ENCODE measurements at regions not wholly inside any gene's neighbourhood (a gene's known extent, or its start where the extent isn't known, plus 50 kb on each side); places are given as distances from the start of the nearest gene placed in this dataset.

DNA sequence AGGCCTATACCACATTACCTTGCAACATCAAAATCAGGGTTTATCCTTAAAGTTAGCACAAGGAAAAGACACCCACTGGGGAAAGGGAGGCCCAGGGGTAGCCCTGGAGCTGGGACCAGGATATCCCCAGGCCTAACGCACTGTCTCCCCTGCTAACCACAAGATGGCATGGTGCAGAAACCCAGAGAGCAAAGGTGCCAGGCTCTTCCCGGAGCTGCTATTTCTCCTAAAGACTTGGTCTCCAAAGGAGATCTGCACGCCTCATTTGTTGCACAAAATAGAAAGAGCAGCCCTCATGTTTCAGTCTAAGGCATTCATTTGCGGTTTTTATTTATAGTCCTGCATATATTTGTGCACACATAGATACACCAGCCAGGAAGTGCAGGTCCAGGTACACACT lies 408.6 kb downstream of the SOX9 start (continued):
- no peak for TF ChIP-seq FOXP4 (CRISPR knock-in tag; IDR thresholded peaks at IDR 0.05)
- no peak for TF ChIP-seq SP1 (CRISPR knock-in tag; conservative IDR thresholded peaks at IDR 0.05)
- no peak for TF ChIP-seq ESRRA (CRISPR knock-in tag; IDR thresholded peaks at IDR 0.05; ENCODE audit: borderline replicate concordance)
- no peak for TF ChIP-seq RORB (CRISPR knock-in tag; IDR thresholded peaks at IDR 0.05)

GRCh38 chr17:72530454-72530853 lies 409.6 kb downstream of the SOX9 start:
- ChIA-PET POLR2A (interaction anchor here (1.2 kb wide), 1 partner anchor 406 kb away, joined by 3 read pairs; no protein-coding TSS in a partner anchor), CTCF (interaction anchor here (1.0 kb wide), 1 partner anchor 9 kb away, joined by 4 read pairs; no protein-coding TSS in a partner anchor)
- no peaks in the 10 kb centered on the region; the same call in 1 of the 2 replicates for H3K27me3 Mint-ChIP-seq (ENCODE audit: low read depth)
- no peak overlapping the region for H3K4me3 Mint-ChIP-seq
- ATAC-seq (no peak), DNase-seq (ENCODE audit: low spot score) (no peak)
- H3K27ac Mint-ChIP-seq: no peak overlapping the region
- peaks cover 4% of the 10 kb centered on the region for H3K36me3 Mint-ChIP-seq
- no peaks in the 10 kb centered on the region for H3K4me1 Mint-ChIP-seq
- TF ChIP-seq, protein P1, sequence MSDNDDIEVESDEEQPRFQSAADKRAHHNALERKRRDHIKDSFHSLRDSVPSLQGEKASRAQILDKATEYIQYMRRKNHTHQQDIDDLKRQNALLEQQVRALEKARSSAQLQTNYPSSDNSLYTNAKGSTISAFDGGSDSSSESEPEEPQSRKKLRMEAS (CRISPR knock-in tag; IDR thresholded peaks at IDR 0.05): no peak
- TF ChIP-seq, protein P2, sequence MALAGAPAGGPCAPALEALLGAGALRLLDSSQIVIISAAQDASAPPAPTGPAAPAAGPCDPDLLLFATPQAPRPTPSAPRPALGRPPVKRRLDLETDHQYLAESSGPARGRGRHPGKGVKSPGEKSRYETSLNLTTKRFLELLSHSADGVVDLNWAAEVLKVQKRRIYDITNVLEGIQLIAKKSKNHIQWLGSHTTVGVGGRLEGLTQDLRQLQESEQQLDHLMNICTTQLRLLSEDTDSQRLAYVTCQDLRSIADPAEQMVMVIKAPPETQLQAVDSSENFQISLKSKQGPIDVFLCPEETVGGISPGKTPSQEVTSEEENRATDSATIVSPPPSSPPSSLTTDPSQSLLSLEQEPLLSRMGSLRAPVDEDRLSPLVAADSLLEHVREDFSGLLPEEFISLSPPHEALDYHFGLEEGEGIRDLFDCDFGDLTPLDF (CRISPR knock-in tag; IDR thresholded peaks at IDR 0.05): no peak
- no peak for TF ChIP-seq SOX15 (CRISPR knock-in tag; IDR thresholded peaks at IDR 0.05)
- no peak for TF ChIP-seq E2F5 (CRISPR knock-in tag; IDR thresholded peaks at IDR 0.05)
- TF ChIP-seq, protein P3, sequence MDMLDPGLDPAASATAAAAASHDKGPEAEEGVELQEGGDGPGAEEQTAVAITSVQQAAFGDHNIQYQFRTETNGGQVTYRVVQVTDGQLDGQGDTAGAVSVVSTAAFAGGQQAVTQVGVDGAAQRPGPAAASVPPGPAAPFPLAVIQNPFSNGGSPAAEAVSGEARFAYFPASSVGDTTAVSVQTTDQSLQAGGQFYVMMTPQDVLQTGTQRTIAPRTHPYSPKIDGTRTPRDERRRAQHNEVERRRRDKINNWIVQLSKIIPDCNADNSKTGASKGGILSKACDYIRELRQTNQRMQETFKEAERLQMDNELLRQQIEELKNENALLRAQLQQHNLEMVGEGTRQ (CRISPR knock-in tag; IDR thresholded peaks at IDR 0.05): no peak
- TF ChIP-seq FOXP4 (CRISPR knock-in tag; IDR thresholded peaks at IDR 0.05): no peak
- TF ChIP-seq FOXK1 (CRISPR knock-in tag; IDR thresholded peaks at IDR 0.05): no peak
- no peak for TF ChIP-seq ZNF671 (CRISPR knock-in tag; IDR thresholded peaks at IDR 0.05)
- TF ChIP-seq ZBTB43 (CRISPR knock-in tag; IDR thresholded peaks at IDR 0.05): no peak
- TF ChIP-seq PRRX2 (CRISPR knock-in tag; IDR thresholded peaks at IDR 0.05): no peak
- no peak for TF ChIP-seq ATF1 (CRISPR knock-in tag; IDR thresholded peaks at IDR 0.05)
- no peak for TF ChIP-seq NR1H2 (CRISPR knock-in tag; IDR thresholded peaks at IDR 0.05)
- TF ChIP-seq CREM (CRISPR knock-in tag; IDR thresholded peaks at IDR 0.05): no peak
- no peak for TF ChIP-seq TP53 (CRISPR knock-in tag; IDR thresholded peaks at IDR 0.05)
- TF ChIP-seq, protein P4, sequence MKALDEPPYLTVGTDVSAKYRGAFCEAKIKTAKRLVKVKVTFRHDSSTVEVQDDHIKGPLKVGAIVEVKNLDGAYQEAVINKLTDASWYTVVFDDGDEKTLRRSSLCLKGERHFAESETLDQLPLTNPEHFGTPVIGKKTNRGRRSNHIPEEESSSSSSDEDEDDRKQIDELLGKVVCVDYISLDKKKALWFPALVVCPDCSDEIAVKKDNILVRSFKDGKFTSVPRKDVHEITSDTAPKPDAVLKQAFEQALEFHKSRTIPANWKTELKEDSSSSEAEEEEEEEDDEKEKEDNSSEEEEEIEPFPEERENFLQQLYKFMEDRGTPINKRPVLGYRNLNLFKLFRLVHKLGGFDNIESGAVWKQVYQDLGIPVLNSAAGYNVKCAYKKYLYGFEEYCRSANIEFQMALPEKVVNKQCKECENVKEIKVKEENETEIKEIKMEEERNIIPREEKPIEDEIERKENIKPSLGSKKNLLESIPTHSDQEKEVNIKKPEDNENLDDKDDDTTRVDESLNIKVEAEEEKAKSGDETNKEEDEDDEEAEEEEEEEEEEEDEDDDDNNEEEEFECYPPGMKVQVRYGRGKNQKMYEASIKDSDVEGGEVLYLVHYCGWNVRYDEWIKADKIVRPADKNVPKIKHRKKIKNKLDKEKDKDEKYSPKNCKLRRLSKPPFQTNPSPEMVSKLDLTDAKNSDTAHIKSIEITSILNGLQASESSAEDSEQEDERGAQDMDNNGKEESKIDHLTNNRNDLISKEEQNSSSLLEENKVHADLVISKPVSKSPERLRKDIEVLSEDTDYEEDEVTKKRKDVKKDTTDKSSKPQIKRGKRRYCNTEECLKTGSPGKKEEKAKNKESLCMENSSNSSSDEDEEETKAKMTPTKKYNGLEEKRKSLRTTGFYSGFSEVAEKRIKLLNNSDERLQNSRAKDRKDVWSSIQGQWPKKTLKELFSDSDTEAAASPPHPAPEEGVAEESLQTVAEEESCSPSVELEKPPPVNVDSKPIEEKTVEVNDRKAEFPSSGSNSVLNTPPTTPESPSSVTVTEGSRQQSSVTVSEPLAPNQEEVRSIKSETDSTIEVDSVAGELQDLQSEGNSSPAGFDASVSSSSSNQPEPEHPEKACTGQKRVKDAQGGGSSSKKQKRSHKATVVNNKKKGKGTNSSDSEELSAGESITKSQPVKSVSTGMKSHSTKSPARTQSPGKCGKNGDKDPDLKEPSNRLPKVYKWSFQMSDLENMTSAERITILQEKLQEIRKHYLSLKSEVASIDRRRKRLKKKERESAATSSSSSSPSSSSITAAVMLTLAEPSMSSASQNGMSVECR (CRISPR knock-in tag; IDR thresholded peaks at IDR 0.05; ENCODE audit: borderline replicate concordance): no peak
- peaks cover 13% of the 10 kb centered on the region for H3K9me3 Mint-ChIP-seq

All from WTC11 (cell line).